Lower lobe of right lung (tissue), 2 donors: ENCODE measurements at regions not wholly inside any gene's neighbourhood (a gene's known extent, or its start where the extent isn't known, plus 50 kb on each side); places are given as distances from the start of the nearest gene placed in this dataset.
"Not testable (repeated sequence)": the region's sequence is repeated elsewhere in the genome, so short reads cannot be mapped to it uniquely, and the experiment has no call there.

Experiments
- ATAC-seq, 2 donors: fragments of 200-7000 bp; cut with Tn5 transposase; one replicate each; pipeline ENCODE4 v1.9.1; 2020 to 2022; ENCODE audit warnings: mild to moderate bottlenecking in 2 of 2, moderate library complexity in 2 of 2
- DNase-seq: peaks from one replicate; pipeline ENCODE4 v3.0.0-alpha.2; 2020
- H3K27ac ChIP-seq: fragments of 200-600 bp; one replicate; pipeline ENCODE4 v1.8.0; 2022
- H3K27me3 ChIP-seq: fragments of 200-600 bp; one replicate; pipeline ENCODE4 v1.8.0; 2022; ENCODE audit warnings: low read depth
- H3K36me3 ChIP-seq: fragments of 200-600 bp; one replicate; pipeline ENCODE4 v1.8.0; 2022; ENCODE audit warnings: mild to moderate bottlenecking
- H3K4me1 ChIP-seq: fragments of 200-600 bp; one replicate; pipeline ENCODE4 v1.8.0; 2022
- H3K4me3 ChIP-seq: fragments of 200-600 bp; one replicate; pipeline ENCODE4 v1.8.0; 2022; ENCODE audit warnings: mild to moderate bottlenecking
- H3K9me3 ChIP-seq: fragments of 200-600 bp; one replicate; pipeline ENCODE4 v1.8.0; 2022
- intact Hi-C: fragments of 100-400 bp; cut with DNase I; formaldehyde crosslinking; loops from one replicate; pipeline ENCODE4 v1.11.0; 2022
- TF ChIP-seq, protein P1 (sequence below): fragments of 200-600 bp; IDR thresholded peaks from one replicate; pipeline ENCODE4 v1.8.0; 2022; ENCODE audit warnings: antibody characterized with exemption, mild to moderate bottlenecking
- donor health status: DM: no; HTN: yes; CAD: no; lungs with severe emphysema.

DNA sequence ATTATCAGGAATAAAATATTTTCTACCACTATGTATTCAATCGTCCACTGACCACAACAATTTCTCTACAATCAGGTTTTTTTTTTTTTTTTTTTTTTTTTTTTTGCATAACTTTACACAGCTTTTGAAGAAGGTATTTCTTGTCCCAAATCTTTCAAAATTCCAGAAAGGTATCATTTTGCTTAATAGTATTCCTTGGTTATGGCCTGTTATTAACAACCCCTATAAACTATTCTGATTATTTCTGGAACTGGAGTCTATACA, 145.3 kb downstream of the ALX1 start:
- Histone ChIP-seq H3K4me1 (peaks cover 6% of the 10 kb centered on the region), H3K36me3 (no peaks in the 10 kb centered on the region), H3K27me3 (no peaks in the 10 kb centered on the region), H3K27ac (no peak overlapping the region), H3K4me3 (no peak overlapping the region), H3K9me3 (no peaks in the 10 kb centered on the region)
- intact Hi-C loops = no loop called here
- TF ChIP-seq, protein P1, sequence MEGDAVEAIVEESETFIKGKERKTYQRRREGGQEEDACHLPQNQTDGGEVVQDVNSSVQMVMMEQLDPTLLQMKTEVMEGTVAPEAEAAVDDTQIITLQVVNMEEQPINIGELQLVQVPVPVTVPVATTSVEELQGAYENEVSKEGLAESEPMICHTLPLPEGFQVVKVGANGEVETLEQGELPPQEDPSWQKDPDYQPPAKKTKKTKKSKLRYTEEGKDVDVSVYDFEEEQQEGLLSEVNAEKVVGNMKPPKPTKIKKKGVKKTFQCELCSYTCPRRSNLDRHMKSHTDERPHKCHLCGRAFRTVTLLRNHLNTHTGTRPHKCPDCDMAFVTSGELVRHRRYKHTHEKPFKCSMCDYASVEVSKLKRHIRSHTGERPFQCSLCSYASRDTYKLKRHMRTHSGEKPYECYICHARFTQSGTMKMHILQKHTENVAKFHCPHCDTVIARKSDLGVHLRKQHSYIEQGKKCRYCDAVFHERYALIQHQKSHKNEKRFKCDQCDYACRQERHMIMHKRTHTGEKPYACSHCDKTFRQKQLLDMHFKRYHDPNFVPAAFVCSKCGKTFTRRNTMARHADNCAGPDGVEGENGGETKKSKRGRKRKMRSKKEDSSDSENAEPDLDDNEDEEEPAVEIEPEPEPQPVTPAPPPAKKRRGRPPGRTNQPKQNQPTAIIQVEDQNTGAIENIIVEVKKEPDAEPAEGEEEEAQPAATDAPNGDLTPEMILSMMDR = no peak
- ATAC-seq = no peak
- DNase-seq = no peak

DNA sequence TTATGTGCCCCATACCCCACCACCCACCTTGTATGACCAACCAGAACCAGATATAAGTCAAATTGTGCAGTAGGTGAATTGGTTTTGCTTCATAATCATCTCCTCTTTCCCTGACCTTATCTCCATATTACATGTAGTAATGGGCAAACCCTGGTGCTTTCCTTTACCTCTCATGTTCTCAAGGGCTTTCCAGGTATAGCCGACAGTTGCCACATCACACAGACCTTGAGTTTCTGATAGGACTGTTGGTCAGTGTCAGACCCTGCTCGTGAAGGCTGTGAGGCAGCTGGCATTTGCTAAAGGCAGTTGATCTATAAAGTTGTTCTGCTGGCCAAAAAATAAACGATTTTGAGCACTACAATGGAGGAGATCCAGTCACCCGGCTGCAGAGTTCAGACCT, 145.9 kb downstream of the ALX1 start:
- Histone ChIP-seq H3K9me3 (no peaks in the 10 kb centered on the region), H3K27me3 (no peaks in the 10 kb centered on the region), H3K4me3 (no peak overlapping the region), H3K27ac (no peak overlapping the region), H3K4me1 (peaks cover 6% of the 10 kb centered on the region), H3K36me3 (no peaks in the 10 kb centered on the region)
- TF ChIP-seq, protein P1 = no peak
- intact Hi-C loops = no loop called here
- DNase-seq (no peak), ATAC-seq (peak; percentile 41 to 70)

DNA sequence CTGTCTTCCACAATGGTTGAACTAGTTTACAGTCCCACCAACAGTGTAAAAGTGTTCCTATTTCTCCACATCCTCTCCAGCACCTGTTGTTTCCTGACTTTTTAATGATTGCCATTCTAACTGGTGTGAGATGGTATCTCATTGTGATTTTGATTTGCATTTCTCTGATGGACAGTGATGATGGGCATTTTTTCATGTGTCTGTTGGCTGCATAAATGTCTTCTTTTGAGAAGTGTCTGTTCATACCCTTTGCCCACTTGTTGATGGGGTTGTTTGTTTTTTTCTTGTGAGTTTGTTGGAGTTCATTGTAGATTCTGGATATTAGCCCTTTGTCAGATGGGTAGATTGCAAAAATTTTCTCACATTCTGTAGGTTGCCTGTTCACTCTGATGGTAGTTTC, 153.1 kb downstream of the ALX1 start:
- intact Hi-C loops, H3K27ac ChIP-seq, ATAC-seq, H3K27me3 ChIP-seq, H3K4me1 ChIP-seq, H3K4me3 ChIP-seq, H3K9me3 ChIP-seq, H3K36me3 ChIP-seq, DNase-seq: not testable (repeated sequence)

DNA sequence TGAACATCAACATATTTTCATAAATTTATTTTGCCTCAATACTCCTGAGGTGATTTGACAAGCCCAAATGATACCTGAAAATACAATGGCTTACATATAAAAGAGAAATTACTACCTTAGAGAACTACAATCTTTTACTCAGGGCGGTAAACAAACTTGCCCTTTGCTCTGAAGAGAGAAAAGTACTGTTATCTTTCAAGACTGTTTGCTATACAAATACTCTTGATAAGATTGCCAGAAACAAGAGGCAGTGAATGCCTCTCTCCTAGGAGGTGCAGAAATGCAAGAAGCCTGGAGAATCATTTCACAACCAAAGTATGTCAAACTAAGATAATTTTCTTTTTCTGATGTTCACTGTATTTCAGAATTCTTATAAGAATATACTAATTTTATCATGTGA, 160.3 kb downstream of the ALX1 start:
- H3K36me3 ChIP-seq = no peaks in the 10 kb centered on the region
- H3K4me1 ChIP-seq = peaks cover 4% of the 10 kb centered on the region
- no peak overlapping the region for H3K4me3 ChIP-seq
- ATAC-seq (peak; percentile 85 to 97), DNase-seq (no peak)
- no peaks in the 10 kb centered on the region for H3K27me3 ChIP-seq
- intact Hi-C loops = no loop called here
- TF ChIP-seq, protein P1 = no peak
- H3K27ac ChIP-seq = no peak overlapping the region
- H3K9me3 ChIP-seq = no peaks in the 10 kb centered on the region

DNA sequence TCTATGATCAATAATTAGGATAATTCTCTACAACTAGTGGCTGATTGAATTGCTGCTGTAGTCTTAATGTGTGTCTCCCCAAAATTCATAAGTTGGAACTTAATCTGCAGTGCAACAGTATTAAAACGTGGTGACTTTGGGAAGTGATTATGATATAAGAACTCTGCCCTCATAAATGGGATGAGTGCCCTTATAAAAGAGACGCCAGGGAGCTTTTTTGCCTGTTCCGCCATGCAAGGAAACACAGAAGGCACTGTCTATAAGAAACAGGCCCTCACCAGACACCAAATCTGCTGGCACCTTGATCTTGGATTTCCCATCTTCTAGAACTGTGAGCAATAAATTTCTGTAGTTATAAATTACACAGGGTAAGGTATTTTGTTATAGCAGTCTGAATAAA, 161.0 kb downstream of the ALX1 start:
- Histone ChIP-seq H3K27me3 (no peaks in the 10 kb centered on the region), H3K4me1 (peaks cover 4% of the 10 kb centered on the region), H3K9me3 (no peaks in the 10 kb centered on the region), H3K27ac (no peak overlapping the region), H3K36me3 (no peaks in the 10 kb centered on the region), H3K4me3 (no peak overlapping the region)
- ATAC-seq (no peak), DNase-seq (no peak)
- TF ChIP-seq, protein P1 = no peak
- intact Hi-C loops = no loop called here

DNA sequence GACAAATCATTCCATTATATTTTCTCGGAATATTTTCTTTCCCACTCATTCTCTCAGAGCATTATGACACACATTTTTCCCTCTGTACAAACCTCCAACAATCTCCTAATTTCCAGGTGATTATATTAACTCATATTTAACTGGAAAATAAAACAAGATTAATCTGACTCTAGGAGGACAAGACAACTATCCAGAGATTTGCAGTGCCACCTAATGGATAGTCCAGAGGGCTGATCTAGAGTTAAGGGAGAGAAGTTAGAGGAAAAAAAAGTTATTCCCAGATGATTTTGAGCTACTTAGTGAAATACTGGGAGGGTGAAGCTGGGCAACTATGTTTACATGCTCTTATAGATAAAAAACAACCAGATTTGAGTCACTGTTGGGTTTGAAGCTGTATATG, 161.7 kb downstream of the ALX1 start:
- DNase-seq (no peak), ATAC-seq (peak in 1 of 2 donors; percentile 47)
- Histone ChIP-seq H3K4me3 (no peak overlapping the region), H3K27me3 (no peaks in the 10 kb centered on the region), H3K4me1 (peaks cover 4% of the 10 kb centered on the region), H3K27ac (no peak overlapping the region), H3K9me3 (no peaks in the 10 kb centered on the region), H3K36me3 (no peaks in the 10 kb centered on the region)
- intact Hi-C loops = no loop called here
- TF ChIP-seq, protein P1 = peak; percentile 8
